DMS79 (cell line): ENCODE measurements at regions not wholly inside any gene's neighbourhood (a gene's known extent, or its start where the extent isn't known, plus 50 kb on each side); places are given as distances from the start of the nearest gene placed in this dataset.

ENCODE experiments used
- DNase-seq: peaks from one replicate; lab custom pipeline; 2025; lab: John Stamatoyannopoulos, UW

- DNase-seq = no peak
These were observed 1558.9 kb downstream of the FAM181B start for GRCh38 chr11:81174646-81175330.

- no peak for DNase-seq
These were observed 1568.5 kb downstream of the FAM181B start for GRCh38 chr11:81165164-81165563.

GRCh38 chr11:81159900-81160299 is 1573.8 kb downstream of the FAM181B start:
- DNase-seq = no peak

- DNase-seq = no peak
These were observed 1598.1 kb downstream of the FAM181B start for GRCh38 chr11:81135570-81135969.

GRCh38 chr11:81129618-81130017 is 1604.0 kb downstream of the FAM181B start:
- DNase-seq = no peak

GRCh38 chr11:81112718-81113117 is 1620.9 kb downstream of the FAM181B start:
- DNase-seq = no peak

- DNase-seq = no peak
These were observed 1629.6 kb downstream of the FAM181B start for GRCh38 chr11:81104051-81104450.

GRCh38 chr11:81098471-81098870 is 1635.2 kb downstream of the FAM181B start:
- no peak for DNase-seq

- DNase-seq = no peak
These were observed 1641.1 kb downstream of the FAM181B start for GRCh38 chr11:81092522-81092921.

GRCh38 chr11:81089242-81089641 is 1644.4 kb downstream of the FAM181B start:
- no peak for DNase-seq

GRCh38 chr11:81080476-81080875 is 1639.6 kb upstream of the TENM4 start:
- no peak for DNase-seq

GRCh38 chr11:81072273-81072672 is 1631.4 kb upstream of the TENM4 start:
- no peak for DNase-seq

- DNase-seq = no peak
These were observed 1630.8 kb upstream of the TENM4 start for GRCh38 chr11:81071606-81072005.

- no peak for DNase-seq
These were observed 1630.1 kb upstream of the TENM4 start for GRCh38 chr11:81070948-81071347.

GRCh38 chr11:81059356-81059755 is 1618.5 kb upstream of the TENM4 start:
- DNase-seq = no peak

GRCh38 chr11:81052344-81053158 is 1611.7 kb upstream of the TENM4 start:
- no peak for DNase-seq

GRCh38 chr11:81039916-81040524 is 1599.2 kb upstream of the TENM4 start:
- DNase-seq = no peak

GRCh38 chr11:81036168-81036870 is 1595.5 kb upstream of the TENM4 start:
- no peak for DNase-seq

- no peak for DNase-seq
These were observed 1593.1 kb upstream of the TENM4 start for GRCh38 chr11:81033779-81034540.

GRCh38 chr11:81032906-81033305 is 1592.1 kb upstream of the TENM4 start:
- DNase-seq = no peak

- DNase-seq = no peak
These were observed 1589.4 kb upstream of the TENM4 start for GRCh38 chr11:81030186-81030585.

GRCh38 chr11:81026032-81026431 is 1585.2 kb upstream of the TENM4 start:
- no peak for DNase-seq
